Panc1 (cell line): ENCODE measurements at regions not wholly inside any gene's neighbourhood (a gene's known extent, or its start where the extent isn't known, plus 50 kb on each side); places are given as distances from the start of the nearest gene placed in this dataset.

Experiments used
- POLR2AphosphoS5 ChIP-seq: IDR thresholded peaks from 2 replicates; pipeline ENCODE4 v1.6.1; 2012; ENCODE audit warnings: mild to moderate bottlenecking, low read depth, low read length, moderate library complexity
- SIN3A ChIP-seq: IDR thresholded peaks from 2 replicates; pipeline ENCODE4 v1.6.1; 2012; ENCODE audit warnings: low read depth, mild to moderate bottlenecking, low read length, moderate library complexity, borderline replicate concordance; ENCODE audit not compliant: insufficient read depth
- TF ChIP-seq, protein P1 (sequence below): fragments of 450-650 bp; IDR thresholded peaks from 2 replicates; pipeline ENCODE4 v1.5.1; 2017; ENCODE audit warnings: mild to moderate bottlenecking
- TF ChIP-seq, protein P2 (sequence below), 2 experiments: IDR thresholded peaks; 2 replicates each; pipeline ENCODE4 v1.6.1; 2011 to 2012; ENCODE audit warnings: low read depth in 2 of 2, control low read depth in 1 of 2, low read length in 1 of 2, mild to moderate bottlenecking in 1 of 2, moderate library complexity in 1 of 2; ENCODE audit not compliant: insufficient read depth in 1 of 2

DNA sequence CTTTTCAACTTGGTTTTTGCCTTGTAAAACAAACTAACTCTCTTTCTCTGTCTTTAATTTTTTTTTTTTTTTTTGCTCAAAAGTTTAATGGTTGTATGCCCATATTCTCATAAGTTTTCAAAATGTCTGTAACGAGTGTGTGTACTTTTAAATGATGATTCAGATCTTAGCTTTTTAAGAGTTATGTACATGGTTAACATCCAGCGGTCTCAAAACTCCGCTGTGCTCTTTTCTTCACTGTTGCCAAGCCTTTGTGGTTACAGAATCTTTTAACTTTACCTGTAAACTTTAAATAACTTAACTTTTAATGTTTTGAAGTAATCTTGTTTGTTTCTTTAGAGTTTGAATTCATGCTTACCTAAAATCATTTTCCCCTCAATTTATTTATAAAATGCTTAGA, 133.0 kb downstream of the SAMD5 start:
- TF ChIP-seq, protein P1, sequence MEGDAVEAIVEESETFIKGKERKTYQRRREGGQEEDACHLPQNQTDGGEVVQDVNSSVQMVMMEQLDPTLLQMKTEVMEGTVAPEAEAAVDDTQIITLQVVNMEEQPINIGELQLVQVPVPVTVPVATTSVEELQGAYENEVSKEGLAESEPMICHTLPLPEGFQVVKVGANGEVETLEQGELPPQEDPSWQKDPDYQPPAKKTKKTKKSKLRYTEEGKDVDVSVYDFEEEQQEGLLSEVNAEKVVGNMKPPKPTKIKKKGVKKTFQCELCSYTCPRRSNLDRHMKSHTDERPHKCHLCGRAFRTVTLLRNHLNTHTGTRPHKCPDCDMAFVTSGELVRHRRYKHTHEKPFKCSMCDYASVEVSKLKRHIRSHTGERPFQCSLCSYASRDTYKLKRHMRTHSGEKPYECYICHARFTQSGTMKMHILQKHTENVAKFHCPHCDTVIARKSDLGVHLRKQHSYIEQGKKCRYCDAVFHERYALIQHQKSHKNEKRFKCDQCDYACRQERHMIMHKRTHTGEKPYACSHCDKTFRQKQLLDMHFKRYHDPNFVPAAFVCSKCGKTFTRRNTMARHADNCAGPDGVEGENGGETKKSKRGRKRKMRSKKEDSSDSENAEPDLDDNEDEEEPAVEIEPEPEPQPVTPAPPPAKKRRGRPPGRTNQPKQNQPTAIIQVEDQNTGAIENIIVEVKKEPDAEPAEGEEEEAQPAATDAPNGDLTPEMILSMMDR, result no peak
- TF ChIP-seq, protein P2, sequence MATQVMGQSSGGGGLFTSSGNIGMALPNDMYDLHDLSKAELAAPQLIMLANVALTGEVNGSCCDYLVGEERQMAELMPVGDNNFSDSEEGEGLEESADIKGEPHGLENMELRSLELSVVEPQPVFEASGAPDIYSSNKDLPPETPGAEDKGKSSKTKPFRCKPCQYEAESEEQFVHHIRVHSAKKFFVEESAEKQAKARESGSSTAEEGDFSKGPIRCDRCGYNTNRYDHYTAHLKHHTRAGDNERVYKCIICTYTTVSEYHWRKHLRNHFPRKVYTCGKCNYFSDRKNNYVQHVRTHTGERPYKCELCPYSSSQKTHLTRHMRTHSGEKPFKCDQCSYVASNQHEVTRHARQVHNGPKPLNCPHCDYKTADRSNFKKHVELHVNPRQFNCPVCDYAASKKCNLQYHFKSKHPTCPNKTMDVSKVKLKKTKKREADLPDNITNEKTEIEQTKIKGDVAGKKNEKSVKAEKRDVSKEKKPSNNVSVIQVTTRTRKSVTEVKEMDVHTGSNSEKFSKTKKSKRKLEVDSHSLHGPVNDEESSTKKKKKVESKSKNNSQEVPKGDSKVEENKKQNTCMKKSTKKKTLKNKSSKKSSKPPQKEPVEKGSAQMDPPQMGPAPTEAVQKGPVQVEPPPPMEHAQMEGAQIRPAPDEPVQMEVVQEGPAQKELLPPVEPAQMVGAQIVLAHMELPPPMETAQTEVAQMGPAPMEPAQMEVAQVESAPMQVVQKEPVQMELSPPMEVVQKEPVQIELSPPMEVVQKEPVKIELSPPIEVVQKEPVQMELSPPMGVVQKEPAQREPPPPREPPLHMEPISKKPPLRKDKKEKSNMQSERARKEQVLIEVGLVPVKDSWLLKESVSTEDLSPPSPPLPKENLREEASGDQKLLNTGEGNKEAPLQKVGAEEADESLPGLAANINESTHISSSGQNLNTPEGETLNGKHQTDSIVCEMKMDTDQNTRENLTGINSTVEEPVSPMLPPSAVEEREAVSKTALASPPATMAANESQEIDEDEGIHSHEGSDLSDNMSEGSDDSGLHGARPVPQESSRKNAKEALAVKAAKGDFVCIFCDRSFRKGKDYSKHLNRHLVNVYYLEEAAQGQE (IDR thresholded peaks at IDR 0.05; ENCODE audit: insufficient read depth in 1 of 2, low read depth in 2 of 2, low read length in 1 of 2), result no peak
- no peak for TF ChIP-seq SIN3A
- TF ChIP-seq POLR2AphosphoS5, result no peak
